IMR-90 (cell line): ENCODE measurements at regions not wholly inside any gene's neighbourhood (a gene's known extent, or its start where the extent isn't known, plus 50 kb on each side); places are given as distances from the start of the nearest gene placed in this dataset.

Source experiments
- ATAC-seq: fragments of 200-7000 bp; cut with Tn5 transposase; 2 replicates; pipeline ENCODE4 v1.9.1; 2020; ENCODE audit warnings: low read depth, mild to moderate bottlenecking, moderate library complexity
- BruUV-seq: library from RNA; stranded (reverse); fragments of 400-500 nt; replicated peaks from 2 replicates; lab custom pipeline; 2021; lab: Mats Ljungman, UMichigan
- CTCF ChIA-PET: fragments of 300-600 bp; formaldehyde crosslinking; extraction: SDS; loops from one replicate; lab custom pipeline; 2021; ENCODE audit warnings: antibody characterized with exemption; lab: Yijun Ruan, JAX
- POLR2A ChIA-PET: fragments of 300-600 bp; sonication (Branson Sonifier 250); formaldehyde crosslinking; loops from one replicate; lab custom pipeline; 2022; ENCODE audit warnings: antibody characterized with exemption; ENCODE audit not compliant: unreplicated experiment; lab: Charles Lee
- DNase-seq: peaks from one replicate; pipeline ENCODE4 v3.0.0; 2013
- H2AFZ ChIP-seq: replicated peaks from 2 replicates; pipeline ENCODE3; 2013; ENCODE audit warnings: low read length, mild to moderate bottlenecking; ENCODE audit not compliant: poor library complexity
- H2AK5ac ChIP-seq: 2 replicates; pipeline ENCODE4 v1.6.1; 2013; ENCODE audit warnings: low read depth, low read length, inconsistent platforms
- H2AK9ac ChIP-seq: replicated peaks from 2 replicates; pipeline ENCODE3; 2013; ENCODE audit warnings: mild to moderate bottlenecking, low read depth, low read length, moderate library complexity; ENCODE audit not compliant: poor library complexity
- H2BK120ac ChIP-seq: 2 replicates; pipeline ENCODE4 v1.6.1; 2013; ENCODE audit warnings: low read depth, low read length, inconsistent platforms
- H2BK15ac ChIP-seq: 3 replicates; pipeline ENCODE4 v1.6.1; 2013; ENCODE audit warnings: low read depth, low read length, inconsistent platforms
- H2BK20ac ChIP-seq: 2 replicates; pipeline ENCODE4 v1.6.1; 2013; ENCODE audit warnings: low read depth, mild to moderate bottlenecking, inconsistent platforms, low read length, moderate library complexity
- H2BK5ac ChIP-seq: 2 replicates; pipeline ENCODE4 v1.6.1; 2013; ENCODE audit warnings: mild to moderate bottlenecking, low read depth, low read length, inconsistent platforms; ENCODE audit not compliant: poor library complexity, severe bottlenecking
- H3K14ac ChIP-seq: replicated peaks from 2 replicates; pipeline ENCODE4 v1.6.1; 2013; ENCODE audit warnings: low read depth, low read length, inconsistent platforms
- H3K18ac ChIP-seq: 2 replicates; pipeline ENCODE4 v1.6.1; 2013; ENCODE audit warnings: low read depth, low read length, control low read depth
- H3K23ac ChIP-seq: 2 replicates; pipeline ENCODE4 v1.6.1; 2013; ENCODE audit warnings: low read depth, low read length, inconsistent platforms
- H3K27ac ChIP-seq: 2 replicates; pipeline ENCODE4 v1.5.1; 2013; ENCODE audit warnings: mild to moderate bottlenecking, control low read depth, low read length; ENCODE audit not compliant: insufficient read depth
- H3K27me3 ChIP-seq: 2 replicates; pipeline ENCODE4 v1.6.1; 2013; ENCODE audit warnings: low read length; ENCODE audit not compliant: control insufficient read depth, insufficient read depth
- H3K36me3 ChIP-seq: 2 replicates; pipeline ENCODE4 v1.6.1; 2013; ENCODE audit warnings: low read length, mixed read lengths; ENCODE audit not compliant: control insufficient read depth, insufficient read depth
- H3K4ac ChIP-seq: 2 replicates; pipeline ENCODE4 v1.6.1; 2013; ENCODE audit warnings: low read depth, low read length, inconsistent platforms
- H3K4me1 ChIP-seq: 2 replicates; pipeline ENCODE4 v1.6.1; 2013; ENCODE audit warnings: low read length, mixed read lengths; ENCODE audit not compliant: control insufficient read depth, insufficient read depth
- H3K4me2 ChIP-seq: 2 replicates; pipeline ENCODE4 v1.6.1; 2013; ENCODE audit warnings: low read depth, mild to moderate bottlenecking, control low read depth, low read length, moderate library complexity
- H3K4me3 ChIP-seq: 2 replicates; pipeline ENCODE4 v1.5.1; 2013; ENCODE audit warnings: low read depth, mild to moderate bottlenecking, control low read depth, low read length, moderate library complexity; ENCODE audit not compliant: insufficient read depth
- H3K56ac ChIP-seq: 2 replicates; pipeline ENCODE4 v1.6.1; 2013; ENCODE audit warnings: low read length, inconsistent platforms; ENCODE audit not compliant: insufficient read depth; ENCODE audit errors: extremely low read depth
- H3K79me1 ChIP-seq, 2 experiments: 2 replicates each; pipeline ENCODE4 v1.6.1; 2013; ENCODE audit warnings: low read length in 2 of 2, inconsistent platforms in 1 of 2, low read depth in 1 of 2
- H3K9ac ChIP-seq: 2 replicates; pipeline ENCODE4 v1.6.1; 2013; ENCODE audit warnings: low read depth, low read length, control low read depth
- H3K9me1 ChIP-seq: 2 replicates; pipeline ENCODE4 v1.6.1; 2013; ENCODE audit warnings: low read length, inconsistent platforms; ENCODE audit not compliant: insufficient read depth
- H3K9me3 ChIP-seq: 2 replicates; pipeline ENCODE4 v1.6.1; 2013; ENCODE audit warnings: low read length; ENCODE audit not compliant: control insufficient read depth, insufficient read depth
- H4K20me1 ChIP-seq: 2 replicates; pipeline ENCODE4 v1.6.1; 2013; ENCODE audit warnings: low read length, inconsistent platforms; ENCODE audit not compliant: insufficient read depth
- H4K5ac ChIP-seq: 2 replicates; pipeline ENCODE4 v1.6.1; 2013; ENCODE audit warnings: mild to moderate bottlenecking, low read depth, low read length, control low read depth
- H4K8ac ChIP-seq, 2 experiments: 2 replicates each; pipeline ENCODE4 v1.6.1; 2013; ENCODE audit warnings: low read depth in 2 of 2, low read length in 2 of 2, control low read depth in 1 of 2, inconsistent platforms in 1 of 2
- H4K91ac ChIP-seq: 2 replicates; pipeline ENCODE4 v1.6.1; 2013; ENCODE audit warnings: low read depth, low read length, inconsistent platforms; ENCODE audit not compliant: insufficient read depth
- CHD1 ChIP-seq: IDR thresholded peaks from 2 replicates; pipeline ENCODE4 v1.6.1; 2012; ENCODE audit warnings: low read depth, low read length, improper control_type of control experiment
- CTCF ChIP-seq: conservative IDR thresholded peaks from 2 replicates; pipeline ENCODE4 v1.5.1; 2012; ENCODE audit warnings: mild to moderate bottlenecking, low read depth, low read length, improper control_type of control experiment
- MAFK ChIP-seq: IDR thresholded peaks from 2 replicates; pipeline ENCODE4 v1.6.1; 2012; ENCODE audit warnings: low read depth, low read length, improper control_type of control experiment
- RCOR1 ChIP-seq: IDR thresholded peaks from 2 replicates; pipeline ENCODE4 v1.6.1; 2012; ENCODE audit warnings: mild to moderate bottlenecking, low read length, improper control_type of control experiment; ENCODE audit not compliant: insufficient replicate concordance
- WGBS, 2 experiments: methylation state at CpG; one replicate each; pipeline versions ENCODE4 v1.1.5 to v1.1.7; 2013; ENCODE audit warnings: missing lambda C conversion rate in 2 of 2; ENCODE audit not compliant: insufficient read length in 1 of 2; ENCODE audit errors: extremely low coverage in 2 of 2; 5-methylcytosine and 5-hydroxymethylcytosine counted together
- dilution Hi-C: fragments of 300-500 bp; cut with HindIII; formaldehyde crosslinking; loops from one replicate; pipeline ENCODE4 v1.14.3; 2018; ENCODE audit warnings: low sequenced_read_pairs; ENCODE audit not compliant: unreplicated experiment
- in situ Hi-C: fragments of 300-500 bp; cut with MboI; formaldehyde crosslinking; loops from 3 replicates; pipeline ENCODE4 v1.14.3; 2019; ENCODE audit warnings: low sequenced_read_pairs, inconsistent platforms, mixed read lengths
- intact Hi-C: fragments of 100-400 bp; cut with micrococcal nuclease; formaldehyde crosslinking; loops from 2 replicates; pipeline ENCODE4 v1.10.0; 2022

GRCh38 chr2:146652311-146652710, 1192.5 kb upstream of the ACVR2A start:
- TF ChIP-seq CTCF: no peak
- no peak for TF ChIP-seq CHD1
- TF ChIP-seq MAFK: no peak
- no peak for TF ChIP-seq RCOR1
- Histone ChIP-seq H3K4me2 (no peak overlapping the region), H3K36me3 (no peaks in the 10 kb centered on the region), H2BK5ac (no peak overlapping the region), H2AFZ (no peak overlapping the region), H2BK20ac (0 out of 2 replicates have a peak overlapping the region, but pooled peaks have one; percentile 8), H3K9ac (no peak overlapping the region), H2BK15ac (no peak overlapping the region), H3K9me3 (no peaks in the 10 kb centered on the region), H3K23ac (no peak overlapping the region), H4K20me1 (no peaks in the 10 kb centered on the region), H3K4me1 (no peaks in the 10 kb centered on the region), H3K9me1 (no peaks in the 10 kb centered on the region), H3K79me1 (no peaks in the 10 kb centered on the region), H4K91ac (no peak overlapping the region), H4K5ac (no peak overlapping the region), H3K56ac (no peak overlapping the region), H3K14ac (no peak overlapping the region), H3K4me3 (no peak overlapping the region), H3K27me3 (no peaks in the 10 kb centered on the region), H2AK5ac (no peak overlapping the region), H2BK120ac (no peak overlapping the region), H4K8ac (no peak overlapping the region), H3K27ac (no peak overlapping the region), H2AK9ac (no peak overlapping the region), H3K4ac (no peak overlapping the region), H3K18ac (no peak overlapping the region)
- intact Hi-C loops: no loop called here
- no CpG with 5 or more reads among the region's 2 CpGs for WGBS, 2 experiments
- POLR2A ChIA-PET: no interaction called here
- peak; percentile 62 for DNase-seq
- dilution Hi-C loops: no loop called here
- ATAC-seq: no peak
- CTCF ChIA-PET: no interaction called here
- BruUV-seq: no TSS peak
- in situ Hi-C loops: no loop called here
